HG03039 (cell line): ENCODE measurements at regions not wholly inside any gene's neighbourhood (a gene's known extent, or its start where the extent isn't known, plus 50 kb on each side); places are given as distances from the start of the nearest gene placed in this dataset.
"Not testable (repeated sequence)": the region's sequence is repeated elsewhere in the genome, so short reads cannot be mapped to it uniquely, and the experiment has no call there.

Experiments used
- ATAC-seq: cut with Tn5 transposase; IDR thresholded peaks from one replicate; pipeline ENCODE4 v1.9.1; 2021; ENCODE audit warnings: mild to moderate bottlenecking, moderate library complexity; ENCODE audit not compliant: unreplicated experiment

GRCh38 chr1:177648138-177648537 lies 321.7 kb downstream of the SEC16B start:
- ATAC-seq: no peak

- ATAC-seq: no peak
These were observed 322.8 kb downstream of the SEC16B start for GRCh38 chr1:177646757-177647730.

GRCh38 chr1:177645491-177646190 lies 324.2 kb downstream of the SEC16B start:
- ATAC-seq: no peak

GRCh38 chr1:177640687-177641086 lies 329.2 kb downstream of the SEC16B start:
- no peak for ATAC-seq

- not testable (repeated sequence) for ATAC-seq
These were observed 335.7 kb downstream of the SEC16B start for GRCh38 chr1:177634151-177634550.

- no peak for ATAC-seq
These were observed 336.8 kb downstream of the SEC16B start for GRCh38 chr1:177632923-177633615.

- ATAC-seq: no peak
These were observed 338.1 kb downstream of the SEC16B start for GRCh38 chr1:177631770-177632169.

- ATAC-seq: no peak
These were observed 340.3 kb downstream of the SEC16B start for GRCh38 chr1:177629526-177629925.

GRCh38 chr1:177627148-177627910 lies 342.5 kb downstream of the SEC16B start:
- no peak for ATAC-seq

- ATAC-seq: no peak
These were observed 349.1 kb downstream of the SEC16B start for GRCh38 chr1:177620636-177621190.

GRCh38 chr1:177615251-177615650 lies 354.6 kb downstream of the SEC16B start:
- no peak for ATAC-seq

- no peak for ATAC-seq
These were observed 358.5 kb downstream of the SEC16B start for GRCh38 chr1:177611402-177611801.

- no peak for ATAC-seq
These were observed 359.9 kb downstream of the SEC16B start for GRCh38 chr1:177609953-177610352.

- ATAC-seq: no peak
These were observed 368.9 kb downstream of the SEC16B start for GRCh38 chr1:177600936-177601335.

GRCh38 chr1:177600321-177600720 lies 369.5 kb downstream of the SEC16B start:
- no peak for ATAC-seq

- ATAC-seq: no peak
These were observed 372.5 kb downstream of the SEC16B start for GRCh38 chr1:177597393-177597792.

GRCh38 chr1:177596485-177596884 lies 373.4 kb downstream of the SEC16B start:
- no peak for ATAC-seq

GRCh38 chr1:177593105-177593504 lies 376.8 kb downstream of the SEC16B start:
- no peak for ATAC-seq

- ATAC-seq: no peak
These were observed 377.2 kb downstream of the SEC16B start for GRCh38 chr1:177592624-177593023.

- no peak for ATAC-seq
These were observed 378.7 kb downstream of the SEC16B start for GRCh38 chr1:177591155-177591554.
